GM21423 (cell line): ENCODE measurements at regions not wholly inside any gene's neighbourhood (a gene's known extent, or its start where the extent isn't known, plus 50 kb on each side); places are given as distances from the start of the nearest gene placed in this dataset.

Source experiments
- ATAC-seq: cut with Tn5 transposase; IDR thresholded peaks from one replicate; pipeline ENCODE4 v1.9.1; 2021; ENCODE audit warnings: mild to moderate bottlenecking, moderate library complexity; ENCODE audit not compliant: unreplicated experiment

DNA sequence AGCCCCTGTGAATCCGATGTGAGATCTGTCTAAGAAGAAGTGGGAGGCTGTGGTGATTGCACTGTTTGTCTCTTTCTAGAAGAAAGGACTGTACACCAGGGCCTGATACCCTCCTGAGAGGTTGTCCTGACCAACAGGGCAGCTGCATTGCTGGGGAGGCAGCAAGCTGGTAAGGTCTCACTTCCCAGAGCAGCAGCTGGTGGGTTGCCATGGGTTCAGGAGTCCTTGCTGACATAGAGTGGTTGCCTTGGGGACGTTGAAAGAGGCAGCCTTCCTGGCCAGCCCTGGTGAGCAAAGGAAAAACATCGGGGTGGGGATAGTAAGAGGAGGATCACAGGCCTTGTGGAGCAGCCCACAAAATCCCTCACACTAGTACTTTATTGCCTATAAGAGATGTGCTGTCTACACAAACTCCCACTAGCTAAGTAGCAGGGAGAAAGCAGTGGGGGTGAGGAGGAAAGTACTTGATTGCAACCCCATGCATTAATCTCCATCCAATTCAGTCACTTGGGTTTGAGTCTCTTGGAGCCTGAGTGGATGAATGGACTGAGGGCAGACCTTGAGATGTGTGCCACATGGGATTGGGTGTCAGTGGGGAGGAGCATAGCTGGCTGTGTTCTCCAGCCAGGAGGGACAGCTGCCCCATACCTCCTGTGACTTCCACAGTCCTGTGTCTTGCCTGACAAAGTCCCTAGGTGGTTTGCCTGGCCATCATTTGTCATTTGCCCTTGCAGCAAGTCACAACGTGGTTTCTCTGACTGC, 143.8 kb upstream of the RPL38 start:
- ATAC-seq, result no peak

- no peak for ATAC-seq
Observed at GRCh38 chr17:74061758-74062157, 141.7 kb upstream of the RPL38 start.

- no peak for ATAC-seq
Observed at GRCh38 chr17:74062234-74062633, 141.2 kb upstream of the RPL38 start.

- ATAC-seq, result no peak
Observed at GRCh38 chr17:74063439-74063838, 140.0 kb upstream of the RPL38 start.

GRCh38 chr17:74070374-74070773, 133.1 kb upstream of the RPL38 start:
- ATAC-seq, result no peak

GRCh38 chr17:74070998-74071679, 132.3 kb upstream of the RPL38 start:
- ATAC-seq, result no peak

GRCh38 chr17:74072340-74072739, 131.1 kb upstream of the RPL38 start:
- no peak for ATAC-seq

DNA sequence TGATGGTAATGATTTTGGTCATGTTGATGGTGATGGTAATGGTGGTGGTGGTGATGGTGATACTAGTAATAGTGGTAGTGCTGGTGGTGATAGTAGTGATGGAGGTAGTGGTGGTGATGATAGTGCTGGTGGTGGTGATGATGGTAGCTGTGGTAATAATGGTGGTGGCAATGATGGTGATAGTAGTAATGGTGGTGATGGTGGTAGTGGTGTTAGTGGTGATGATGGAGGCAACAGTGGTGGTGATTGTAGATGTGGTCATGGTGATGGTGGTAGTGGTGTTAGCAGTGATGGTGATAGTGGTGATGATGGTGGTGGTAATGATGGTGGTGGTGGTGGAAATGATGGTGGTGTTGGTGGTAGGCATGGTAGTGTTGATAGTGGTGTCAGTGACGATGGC, 127.0 kb upstream of the RPL38 start:
- ATAC-seq, result no peak

GRCh38 chr17:74077231-74077630, 126.2 kb upstream of the RPL38 start:
- no peak for ATAC-seq

GRCh38 chr17:74078363-74078941, 125.0 kb upstream of the RPL38 start:
- ATAC-seq, result no peak

GRCh38 chr17:74079537-74080300, 123.8 kb upstream of the RPL38 start:
- no peak for ATAC-seq

DNA sequence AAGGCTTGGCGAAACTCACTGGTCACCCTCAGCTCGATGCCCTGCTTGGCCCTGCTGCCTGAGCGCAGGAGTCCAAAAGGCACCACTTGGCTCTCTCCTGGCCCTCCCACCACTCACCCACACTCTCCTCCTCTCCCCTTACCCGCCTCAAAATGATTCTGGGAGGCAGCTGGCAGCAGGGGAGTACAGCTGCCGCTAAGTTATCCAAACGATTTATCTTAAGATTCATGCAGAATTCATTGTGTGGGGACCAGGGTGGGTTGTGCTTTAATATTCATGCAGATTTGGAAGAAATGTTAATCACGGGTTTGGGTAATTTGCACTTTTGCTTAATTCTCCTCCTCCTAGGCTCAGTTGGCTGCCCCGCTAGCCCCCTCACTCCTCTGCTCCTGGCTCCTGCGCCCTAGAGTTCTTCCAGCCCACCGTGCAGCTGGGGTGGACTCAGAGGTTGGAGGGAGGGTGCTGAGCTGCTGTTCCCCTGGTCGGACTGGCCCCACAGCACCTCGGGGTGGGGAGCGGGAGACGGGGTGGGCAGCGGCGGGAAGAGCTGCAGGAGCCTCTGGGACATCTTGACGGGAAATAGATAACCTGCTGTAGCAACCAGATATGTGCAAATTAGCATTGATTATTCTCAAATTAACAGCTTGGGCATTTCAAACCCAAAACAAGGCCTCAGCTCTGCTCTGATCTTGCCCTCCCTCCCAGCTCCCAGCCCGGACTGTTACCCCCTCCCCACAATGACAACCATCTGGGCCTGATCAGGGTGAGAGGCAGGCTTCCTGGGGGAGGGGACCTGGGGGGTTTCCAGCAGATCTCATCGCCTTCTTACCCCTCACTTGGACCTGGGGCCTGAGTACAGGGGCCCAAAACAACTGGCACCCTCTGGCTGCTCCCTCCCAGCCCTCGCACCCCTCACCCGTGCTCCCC, 122.6 kb upstream of the RPL38 start:
- ATAC-seq, result no peak

DNA sequence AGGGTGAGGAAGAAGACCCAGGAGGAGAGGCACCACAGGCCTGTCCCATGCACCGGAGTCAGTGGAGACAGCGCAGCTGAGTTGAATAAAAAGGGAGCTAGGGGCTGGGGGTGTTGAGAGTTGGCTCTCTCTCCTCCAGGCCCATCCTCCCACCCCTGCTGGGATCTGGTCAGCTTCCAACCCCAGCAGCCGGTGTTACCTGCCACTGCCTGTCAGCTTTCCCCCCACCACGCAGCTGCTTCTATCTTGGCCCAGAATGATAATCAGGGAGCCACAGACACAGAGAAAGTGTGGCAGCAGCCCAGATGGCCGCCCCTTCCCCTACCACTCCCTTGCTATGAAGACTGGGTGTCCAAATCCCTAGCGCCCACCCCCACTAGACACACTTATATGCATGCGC, 120.6 kb upstream of the RPL38 start:
- no peak for ATAC-seq

DNA sequence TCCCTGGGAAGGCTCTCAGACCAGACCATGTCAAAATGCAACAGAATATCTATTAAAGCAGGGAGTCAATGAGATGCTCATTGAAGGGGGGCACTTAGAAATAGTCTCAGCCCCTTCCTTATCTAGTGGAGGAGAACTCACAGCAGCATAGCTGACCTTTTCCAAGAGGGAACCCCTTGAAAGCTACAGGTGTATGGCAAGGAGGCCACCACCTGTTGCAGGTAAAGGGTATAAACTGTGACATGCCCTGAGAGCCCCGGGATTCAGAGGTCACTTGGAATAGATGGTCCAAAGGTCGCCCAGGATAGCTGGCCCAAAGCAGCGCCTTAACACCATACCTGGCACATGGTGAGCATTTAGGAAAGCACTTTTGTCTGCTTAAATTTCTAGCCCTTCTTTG, 120.2 kb upstream of the RPL38 start:
- ATAC-seq, result no peak

DNA sequence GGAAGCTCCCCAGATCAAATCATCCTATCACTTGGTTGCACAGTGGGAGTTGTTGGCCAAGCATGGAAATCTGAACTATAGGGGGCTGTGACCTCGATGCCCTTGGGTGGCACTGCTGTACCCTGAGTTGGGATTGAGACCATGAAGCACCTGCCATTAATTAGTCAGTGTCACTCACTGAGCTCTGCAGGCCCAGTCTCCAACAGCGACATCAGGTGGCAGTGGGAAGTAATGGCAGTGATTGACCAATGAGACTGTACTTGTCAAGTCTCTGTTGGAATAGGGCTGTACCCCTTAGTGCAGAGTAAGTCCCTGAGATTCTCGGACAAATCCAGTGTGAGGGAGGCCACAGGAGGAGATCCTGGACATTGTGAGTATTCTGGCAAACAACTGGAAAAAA, 118.0 kb upstream of the RPL38 start:
- no peak for ATAC-seq

DNA sequence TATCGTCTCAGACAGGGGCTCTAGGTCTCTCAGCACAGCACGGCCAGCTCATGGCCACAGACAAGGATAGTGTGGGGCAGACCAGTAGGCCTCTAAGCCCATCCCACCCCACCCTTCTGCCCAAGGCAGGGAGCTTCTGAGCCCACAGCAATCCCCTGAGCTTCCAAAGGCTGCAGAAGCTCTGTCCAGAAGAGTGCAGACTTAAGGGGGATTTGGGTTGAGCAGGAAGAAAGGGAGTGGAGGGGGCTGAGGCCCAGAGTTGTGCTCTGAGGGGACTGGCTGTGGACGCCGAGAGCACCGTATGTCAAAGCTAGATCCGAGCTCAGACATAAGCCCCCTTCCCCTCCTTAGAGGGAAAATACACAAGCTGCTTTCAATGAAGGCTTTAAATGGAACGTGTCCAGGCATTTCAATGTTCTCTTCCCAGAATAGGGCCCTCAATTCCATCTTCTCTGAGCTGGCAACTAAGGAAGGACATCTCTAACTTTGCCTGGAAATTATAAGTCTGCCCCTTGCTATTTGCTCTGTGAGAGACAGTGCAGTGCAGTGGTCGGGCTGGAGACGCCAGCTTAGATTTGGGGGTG, 116.4 kb upstream of the RPL38 start:
- no peak for ATAC-seq

- ATAC-seq, result no peak
Observed at GRCh38 chr17:74088285-74088933, 115.1 kb upstream of the RPL38 start.

DNA sequence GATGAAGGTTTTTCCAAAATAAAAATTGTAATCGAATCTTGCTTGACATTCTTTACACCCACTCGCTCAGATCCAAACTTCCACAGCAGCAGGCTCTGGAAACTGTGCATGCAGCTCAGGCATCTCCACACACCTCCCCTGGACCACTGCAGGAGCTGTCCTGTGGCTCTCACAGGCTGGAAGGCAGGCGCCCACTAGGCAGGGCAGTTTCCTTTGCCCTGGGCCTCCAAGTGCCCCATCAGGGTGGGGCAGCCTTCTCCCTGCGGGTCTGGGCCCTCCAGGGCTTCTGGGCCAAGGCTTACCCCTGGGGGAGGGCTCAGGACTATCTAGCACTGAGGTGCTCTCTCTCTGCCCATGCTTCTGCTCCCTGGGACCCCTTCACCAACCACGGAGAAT, 114.5 kb upstream of the RPL38 start:
- ATAC-seq, result no peak

GRCh38 chr17:74089380-74089779, 114.1 kb upstream of the RPL38 start:
- no peak for ATAC-seq
